Loucy (cell line): ENCODE measurements at regions not wholly inside any gene's neighbourhood (a gene's known extent, or its start where the extent isn't known, plus 50 kb on each side); places are given as distances from the start of the nearest gene placed in this dataset.

ENCODE experiments used
- H2AFZ ChIP-seq: fragments of 200-600 bp; sonication (generic); 2 replicates; pipeline ENCODE4 v1.6.0; 2016; ENCODE audit warnings: antibody characterized with exemption, mild to moderate bottlenecking, low read length, moderate library complexity
- H3F3A ChIP-seq: fragments of 200-600 bp; 2 replicates; pipeline ENCODE4 v1.6.0; 2016; ENCODE audit warnings: antibody characterized with exemption, low read depth, mild to moderate bottlenecking
- H3K27me3 ChIP-seq: fragments of 200-600 bp; sonication (generic); 2 replicates; pipeline ENCODE4 v1.6.1; 2014; ENCODE audit warnings: low read length, mild to moderate bottlenecking; ENCODE audit not compliant: insufficient read depth, poor library complexity, severe bottlenecking
- H3K36me3 ChIP-seq: fragments of 200-600 bp; sonication (generic); 2 replicates; pipeline ENCODE4 v1.6.1; 2016; ENCODE audit warnings: low read length; ENCODE audit not compliant: insufficient read depth
- H3K4me1 ChIP-seq: fragments of 200-600 bp; sonication (generic); 2 replicates; pipeline ENCODE4 v1.5.1; 2014; ENCODE audit warnings: low read length, mild to moderate bottlenecking; ENCODE audit not compliant: insufficient read depth, poor library complexity, severe bottlenecking
- H3K4me2 ChIP-seq: fragments of 200-600 bp; sonication (generic); 2 replicates; pipeline ENCODE4 v1.6.0; 2014; ENCODE audit warnings: antibody characterized with exemption, low read length, low read depth, mild to moderate bottlenecking; ENCODE audit not compliant: poor library complexity, severe bottlenecking
- H3K4me3 ChIP-seq: fragments of 200-600 bp; sonication (generic); 2 replicates; pipeline ENCODE4 v1.5.1; 2014; ENCODE audit warnings: low read length, mild to moderate bottlenecking, mixed read lengths; ENCODE audit not compliant: poor library complexity, severe bottlenecking
- H3K79me2 ChIP-seq: fragments of 200-600 bp; sonication (generic); 2 replicates; pipeline ENCODE4 v1.6.1; 2014; ENCODE audit warnings: low read length; ENCODE audit not compliant: insufficient read depth
- H3K9ac ChIP-seq: fragments of 200-600 bp; sonication (generic); 2 replicates; pipeline ENCODE4 v1.6.0; 2014; ENCODE audit warnings: mild to moderate bottlenecking, low read depth, low read length, moderate library complexity; ENCODE audit not compliant: poor library complexity, severe bottlenecking
- H3K9me2 ChIP-seq: fragments of 200-600 bp; sonication (generic); replicated peaks from 2 replicates; pipeline ENCODE4 v1.6.1; 2016; ENCODE audit warnings: low read depth, low read length, mixed read lengths
- H3K9me3 ChIP-seq: fragments of 200-600 bp; sonication (generic); 2 replicates; pipeline ENCODE4 v1.6.1; 2014; ENCODE audit warnings: mild to moderate bottlenecking, antibody characterized with exemption, low read length, low read depth; ENCODE audit not compliant: insufficient read depth
- H4K20me1 ChIP-seq: fragments of 200-600 bp; sonication (generic); 2 replicates; pipeline ENCODE4 v1.6.0; 2014; ENCODE audit warnings: antibody characterized with exemption, low read length, mild to moderate bottlenecking; ENCODE audit not compliant: insufficient read depth, poor library complexity, severe bottlenecking
- CTCF ChIP-seq: fragments of 200-600 bp; sonication (generic); conservative IDR thresholded peaks from 2 replicates; pipeline ENCODE4 v1.5.1; 2014; ENCODE audit warnings: mild to moderate bottlenecking, antibody characterized with exemption, low read length
- EZH2phosphoT487 ChIP-seq: fragments of 200-600 bp; IDR thresholded peaks from 2 replicates; pipeline ENCODE4 v1.6.1; 2018; ENCODE audit warnings: antibody characterized with exemption, mild to moderate bottlenecking, moderate library complexity, borderline replicate concordance

DNA sequence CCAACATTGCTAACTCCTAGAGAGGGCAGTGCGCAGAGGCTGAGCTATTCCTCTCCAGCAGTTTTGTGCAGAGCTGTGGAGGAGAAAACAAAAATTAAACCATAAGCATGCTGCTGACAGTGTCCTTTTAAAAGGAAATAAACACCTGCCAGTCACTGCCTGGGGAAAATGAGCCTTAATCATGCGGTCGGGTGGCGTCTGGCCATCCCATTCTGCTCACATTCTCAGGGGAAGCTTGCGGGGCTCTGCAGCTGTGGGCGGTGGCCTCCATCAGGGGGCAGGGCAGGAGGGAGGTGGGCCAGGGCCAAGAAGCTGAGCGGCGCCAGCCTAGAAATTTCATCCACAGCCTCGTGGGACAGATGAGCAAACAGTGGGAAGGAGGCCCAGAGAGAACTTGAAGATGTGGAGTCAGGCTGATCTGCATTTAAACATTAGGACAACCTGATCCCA is 71.0 kb upstream of the TP53I11 start:
- H3K4me2 ChIP-seq, result no peak overlapping the region
- H2AFZ ChIP-seq, result no peak overlapping the region

GRCh38 chr11:45022294-45023064 is 71.8 kb upstream of the TP53I11 start:
- no peak overlapping the region for H3K9ac ChIP-seq
- no peaks in the 10 kb centered on the region for H3F3A ChIP-seq
- H2AFZ ChIP-seq, result no peak overlapping the region
- no peaks in the 10 kb centered on the region for H3K9me3 ChIP-seq
- no peaks in the 10 kb centered on the region for H3K79me2 ChIP-seq
- H4K20me1 ChIP-seq, result no peaks in the 10 kb centered on the region
- no peaks in the 10 kb centered on the region for H3K27me3 ChIP-seq
- no peak overlapping the region for H3K4me2 ChIP-seq
- H3K4me3 ChIP-seq, result no peak overlapping the region
- TF ChIP-seq EZH2phosphoT487 (no peak), CTCF (no peak)
- H3K4me1 ChIP-seq, result peaks cover 34% of the 10 kb centered on the region
- no peaks in the 10 kb centered on the region for H3K9me2 ChIP-seq
- H3K36me3 ChIP-seq, result no peaks in the 10 kb centered on the region

More for the DNA sequence above, 71.0 kb upstream of the TP53I11 start:
- H3K9me2 ChIP-seq, result no peaks in the 10 kb centered on the region
- no peaks in the 10 kb centered on the region for H3K27me3 ChIP-seq
- no peaks in the 10 kb centered on the region for H3K36me3 ChIP-seq
- no peaks in the 10 kb centered on the region for H4K20me1 ChIP-seq
- H3K9me3 ChIP-seq, result no peaks in the 10 kb centered on the region
- H3K4me1 ChIP-seq, result peaks cover 33% of the 10 kb centered on the region
- H3K4me3 ChIP-seq, result no peak overlapping the region
- H3F3A ChIP-seq, result no peaks in the 10 kb centered on the region
- H3K9ac ChIP-seq, result no peak overlapping the region
- TF ChIP-seq EZH2phosphoT487 (no peak), CTCF (no peak)
- H3K79me2 ChIP-seq, result no peaks in the 10 kb centered on the region

DNA sequence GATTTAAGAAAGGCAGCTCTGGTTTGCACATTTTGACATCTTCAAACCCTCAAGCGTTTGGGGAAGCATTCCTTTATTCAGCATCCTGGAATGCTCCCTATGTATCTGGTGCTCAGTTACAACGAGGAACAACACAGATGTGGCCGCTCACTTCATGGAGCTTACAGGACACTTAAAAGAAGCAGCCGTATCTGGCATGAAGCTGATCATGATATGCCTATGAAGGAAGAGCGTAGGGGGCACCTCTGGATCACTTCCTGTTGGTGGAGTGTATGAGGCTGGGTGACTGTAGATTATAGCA is 72.3 kb upstream of the TP53I11 start:
- no peak overlapping the region for H3K9ac ChIP-seq
- no peak overlapping the region for H3K4me3 ChIP-seq
- no peaks in the 10 kb centered on the region for H3K79me2 ChIP-seq
- peaks cover 34% of the 10 kb centered on the region for H3K4me1 ChIP-seq
- H3K9me2 ChIP-seq, result no peaks in the 10 kb centered on the region
- H4K20me1 ChIP-seq, result no peaks in the 10 kb centered on the region
- no peaks in the 10 kb centered on the region for H3K27me3 ChIP-seq
- H3K9me3 ChIP-seq, result no peaks in the 10 kb centered on the region
- H3K4me2 ChIP-seq, result no peak overlapping the region
- H3K36me3 ChIP-seq, result no peaks in the 10 kb centered on the region
- H3F3A ChIP-seq, result no peaks in the 10 kb centered on the region
- H2AFZ ChIP-seq, result no peak overlapping the region
- TF ChIP-seq EZH2phosphoT487 (no peak), CTCF (no peak)
